ENCODE measurements at regions not wholly inside any gene's neighbourhood (a gene's known extent, or its start where the extent isn't known, plus 50 kb on each side); places are given as distances from the start of the nearest gene placed in this dataset.

GRCh38 chr15:91461377-91461776 lies 361.3 kb downstream of the SV2B start:
- Histone ChIP-seq H3K36me3 (no peaks in the 10 kb centered on the region), H3K4me1 (no peaks in the 10 kb centered on the region), H3K9me3 (peaks cover 0 to 2% (median 0%) of the 10 kb centered on the region in 4 donors), H3K27ac (no peak overlapping the region), H3K4me3 (no peak overlapping the region), H3K27me3 (no peaks in the 10 kb centered on the region)
- DNase-seq (ENCODE audit: low spot score in 2 of 2) = no peak
- TF ChIP-seq EP300 (IDR thresholded peaks at IDR 0.05) (no peak), CTCF (IDR thresholded peaks at IDR 0.05) (no peak), POLR2A (IDR thresholded peaks at IDR 0.05) (no peak)
- 68 to 70% methylated on average over 3 of the region's 3 CpGs for WGBS, 2 donors

DNA sequence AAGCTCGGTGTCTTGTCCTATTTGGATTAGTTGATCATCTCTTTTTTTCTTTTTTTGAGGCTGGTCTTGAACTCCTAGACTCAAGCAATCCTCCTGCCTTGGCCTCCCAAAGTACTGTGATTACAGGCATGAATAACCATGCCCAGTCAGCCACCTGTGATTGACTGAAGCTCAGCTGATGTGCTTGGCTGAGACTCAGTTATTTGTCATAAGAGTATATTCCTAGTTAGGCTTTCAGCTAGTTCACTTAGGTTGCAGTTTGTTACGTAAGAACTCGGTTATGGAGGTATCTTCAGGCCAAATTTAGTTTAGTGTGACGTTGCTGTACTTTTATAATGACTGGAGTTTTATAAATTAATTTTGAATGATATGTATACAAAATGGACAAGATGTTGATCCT lies 365.0 kb downstream of the SV2B start:
- Histone ChIP-seq H3K4me1 (no peaks in the 10 kb centered on the region), H3K27me3 (no peaks in the 10 kb centered on the region), H3K36me3 (no peaks in the 10 kb centered on the region), H3K4me3 (no peak overlapping the region), H3K9me3 (no peaks in the 10 kb centered on the region), H3K27ac (no peak overlapping the region)
- TF ChIP-seq EP300 (IDR thresholded peaks at IDR 0.05) (no peak), CTCF (IDR thresholded peaks at IDR 0.05) (no peak), POLR2A (IDR thresholded peaks at IDR 0.05) (no peak)
- DNase-seq (ENCODE audit: low spot score in 2 of 2) = no peak
- WGBS, 2 donors = 83 to 85% methylated on average over 4 of the region's 4 CpGs

- 67 to 69% methylated on average over 7 of the region's 7 CpGs for WGBS, 2 donors
- DNase-seq (ENCODE audit: low spot score in 2 of 2) = no peak
- no peaks in the 10 kb centered on the region for H3K9me3 ChIP-seq
- no peak overlapping the region for H3K4me3 ChIP-seq
- H3K4me1 ChIP-seq = no peaks in the 10 kb centered on the region
- no peak overlapping the region for H3K27ac ChIP-seq
- no peaks in the 10 kb centered on the region for H3K27me3 ChIP-seq
- no peaks in the 10 kb centered on the region for H3K36me3 ChIP-seq
- TF ChIP-seq POLR2A (IDR thresholded peaks at IDR 0.05) (no peak), CTCF (IDR thresholded peaks at IDR 0.05) (no peak), EP300 (IDR thresholded peaks at IDR 0.05) (no peak)
Measured at GRCh38 chr15:91465696-91466095, 365.6 kb downstream of the SV2B start.

GRCh38 chr15:91468871-91469580 lies 369.0 kb downstream of the SV2B start:
- Histone ChIP-seq H3K4me1 (no peaks in the 10 kb centered on the region), H3K27me3 (no peaks in the 10 kb centered on the region), H3K9me3 (no peaks in the 10 kb centered on the region), H3K27ac (no peak overlapping the region), H3K36me3 (no peaks in the 10 kb centered on the region), H3K4me3 (no peak overlapping the region)
- WGBS, 2 donors = 83 to 92% methylated on average over 5 of the region's 5 CpGs
- DNase-seq (ENCODE audit: low spot score in 2 of 2) = no peak
- TF ChIP-seq CTCF (IDR thresholded peaks at IDR 0.05) = no peak
- no peak for TF ChIP-seq EP300 (IDR thresholded peaks at IDR 0.05)
- no peak for TF ChIP-seq POLR2A (IDR thresholded peaks at IDR 0.05)

GRCh38 chr15:91469632-91470567 lies 369.8 kb downstream of the SV2B start:
- H3K9me3 ChIP-seq = no peaks in the 10 kb centered on the region
- H3K4me1 ChIP-seq = no peaks in the 10 kb centered on the region
- WGBS, 2 donors = 56 to 58% methylated on average over 17 of the region's 17 CpGs
- no peaks in the 10 kb centered on the region for H3K36me3 ChIP-seq
- H3K27ac ChIP-seq = no peak overlapping the region
- no peak for TF ChIP-seq CTCF (IDR thresholded peaks at IDR 0.05)
- H3K27me3 ChIP-seq = no peaks in the 10 kb centered on the region
- no peak overlapping the region for H3K4me3 ChIP-seq
- DNase-seq (ENCODE audit: low spot score in 2 of 2) = no peak
